IPS DF 6.9 (cell line): ENCODE measurements at regions not wholly inside any gene's neighbourhood (a gene's known extent, or its start where the extent isn't known, plus 50 kb on each side); places are given as distances from the start of the nearest gene placed in this dataset.

ENCODE experiments used
- DNase-seq: peaks from one replicate; pipeline ENCODE4 v3.0.0-alpha.2; 2013; ENCODE audit warnings: low read depth, low spot score
- H3K27ac ChIP-seq: one replicate; pipeline ENCODE4 v1.5.1; 2013; ENCODE audit warnings: low read length, control low read depth
- H3K27me3 ChIP-seq: 2 replicates; pipeline ENCODE4 v1.6.1; 2013; ENCODE audit warnings: mild to moderate bottlenecking, low read length; ENCODE audit not compliant: control insufficient read depth, insufficient read depth
- H3K36me3 ChIP-seq: 2 replicates; pipeline ENCODE4 v1.6.1; 2013; ENCODE audit warnings: low read length; ENCODE audit not compliant: control insufficient read depth, insufficient read depth
- H3K4me1 ChIP-seq: 2 replicates; pipeline ENCODE4 v1.6.1; 2013; ENCODE audit warnings: low read length; ENCODE audit not compliant: control insufficient read depth, insufficient read depth
- H3K4me3 ChIP-seq: 2 replicates; pipeline ENCODE4 v1.5.1; 2013; ENCODE audit warnings: mild to moderate bottlenecking, low read length
- H3K9me3 ChIP-seq: 2 replicates; pipeline ENCODE4 v1.6.1; 2013; ENCODE audit warnings: low read length, inconsistent platforms; ENCODE audit not compliant: control insufficient read depth, insufficient read depth
- WGBS: extraction: QIAGEN DNeasy Blood & Tissue Kit; methylation state at CpG from one replicate; pipeline ENCODE4 v1.1.7; 2013; ENCODE audit warnings: mixed read lengths, missing lambda C conversion rate; ENCODE audit not compliant: insufficient read length, insufficient coverage; 5-methylcytosine and 5-hydroxymethylcytosine counted together

- no peak overlapping the region for H3K4me3 ChIP-seq
- H3K27ac ChIP-seq = no peak overlapping the region
- H3K4me1 ChIP-seq = no peaks in the 10 kb centered on the region
- H3K9me3 ChIP-seq = no peaks in the 10 kb centered on the region
- H3K36me3 ChIP-seq = no peaks in the 10 kb centered on the region
- H3K27me3 ChIP-seq = no peaks in the 10 kb centered on the region
- no peak for DNase-seq
- no CpG with 5 or more reads among the region's 6 CpGs for WGBS
Observed at GRCh38 chr1:229073251-229073650, 197.7 kb upstream of the RAB4A start.

GRCh38 chr1:229075217-229075616 lies 195.7 kb upstream of the RAB4A start:
- DNase-seq = no peak
- WGBS = no CpG with 5 or more reads among the region's 2 CpGs
- Histone ChIP-seq H3K4me3 (no peak overlapping the region), H3K36me3 (no peaks in the 10 kb centered on the region), H3K4me1 (no peaks in the 10 kb centered on the region), H3K27ac (no peak overlapping the region), H3K9me3 (no peaks in the 10 kb centered on the region), H3K27me3 (no peaks in the 10 kb centered on the region)

- WGBS = no CpG with 5 or more reads among the region's 4 CpGs
- no peak for DNase-seq
- H3K9me3 ChIP-seq = no peaks in the 10 kb centered on the region
- no peaks in the 10 kb centered on the region for H3K27me3 ChIP-seq
- no peaks in the 10 kb centered on the region for H3K4me1 ChIP-seq
- H3K36me3 ChIP-seq = no peaks in the 10 kb centered on the region
- H3K4me3 ChIP-seq = no peak overlapping the region
- no peak overlapping the region for H3K27ac ChIP-seq
Observed at GRCh38 chr1:229075716-229076115, 195.2 kb upstream of the RAB4A start.

GRCh38 chr1:229076195-229076594 lies 194.7 kb upstream of the RAB4A start:
- no peak overlapping the region for H3K27ac ChIP-seq
- no peaks in the 10 kb centered on the region for H3K4me1 ChIP-seq
- WGBS = no CpG with 5 or more reads among the region's 4 CpGs
- no peak overlapping the region for H3K4me3 ChIP-seq
- H3K9me3 ChIP-seq = no peaks in the 10 kb centered on the region
- no peaks in the 10 kb centered on the region for H3K36me3 ChIP-seq
- DNase-seq = no peak
- H3K27me3 ChIP-seq = no peaks in the 10 kb centered on the region

GRCh38 chr1:229079016-229079595 lies 191.8 kb upstream of the RAB4A start:
- WGBS = no CpG with 5 or more reads among the region's 2 CpGs
- no peaks in the 10 kb centered on the region; the same call in 1 of the 2 replicates for H3K9me3 ChIP-seq
- no peaks in the 10 kb centered on the region for H3K4me1 ChIP-seq

DNA sequence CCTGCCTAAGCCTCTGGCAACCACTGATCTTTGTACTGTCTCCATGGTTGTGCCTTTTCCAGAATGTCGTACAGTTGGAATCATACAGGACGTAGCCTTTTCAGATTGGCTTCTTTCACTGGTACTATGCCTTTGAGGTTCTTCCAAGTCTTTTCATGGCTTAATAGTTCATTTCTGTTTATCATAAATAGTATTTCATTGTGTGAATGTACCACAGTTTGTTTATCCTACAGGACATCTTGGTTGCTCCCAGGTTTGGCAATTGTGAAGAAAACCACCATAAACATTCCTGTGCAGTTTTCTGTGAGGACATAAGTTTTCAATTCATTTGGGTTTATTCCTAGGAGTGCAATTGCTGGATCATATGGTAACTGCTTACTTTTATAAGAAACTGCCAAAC lies 190.6 kb upstream of the RAB4A start:
- Histone ChIP-seq H3K36me3 (no peaks in the 10 kb centered on the region), H3K4me3 (no peak overlapping the region), H3K27me3 (no peaks in the 10 kb centered on the region), H3K27ac (no peak overlapping the region), H3K4me1 (no peaks in the 10 kb centered on the region), H3K9me3 (no peaks in the 10 kb centered on the region; the same call in 1 of the 2 replicates)
- WGBS = no CpG with 5 or more reads among the region's 2 CpGs
- DNase-seq = no peak

More at GRCh38 chr1:229079016-229079595, 191.8 kb upstream of the RAB4A start:
- no peak overlapping the region for H3K4me3 ChIP-seq
- H3K27ac ChIP-seq = no peak overlapping the region
- DNase-seq = no peak
- H3K36me3 ChIP-seq = no peaks in the 10 kb centered on the region
- H3K27me3 ChIP-seq = no peaks in the 10 kb centered on the region

DNA sequence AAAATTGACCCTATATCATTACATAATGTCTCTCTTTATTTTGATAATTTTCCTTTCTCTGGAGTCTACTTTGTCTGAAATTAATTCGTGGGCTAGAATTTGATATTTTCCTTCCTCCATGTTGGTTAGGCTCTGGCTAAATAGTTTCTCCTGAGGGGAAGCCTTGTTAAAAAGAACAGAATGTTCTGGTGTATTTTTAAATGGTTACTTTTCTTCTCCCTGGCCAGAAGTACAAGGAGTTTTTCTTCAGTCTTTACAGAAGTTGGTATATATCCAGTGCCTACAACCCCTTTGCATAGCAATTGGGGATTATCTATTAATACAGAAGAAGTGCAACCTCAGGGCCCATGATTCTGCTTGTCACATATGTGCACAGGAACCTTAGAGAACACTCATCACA lies 185.6 kb upstream of the RAB4A start:
- Histone ChIP-seq H3K27ac (no peak overlapping the region), H3K9me3 (no peaks in the 10 kb centered on the region; the same call in 1 of the 2 replicates), H3K4me3 (no peak overlapping the region), H3K4me1 (no peaks in the 10 kb centered on the region), H3K36me3 (no peaks in the 10 kb centered on the region), H3K27me3 (no peaks in the 10 kb centered on the region)
- no peak for DNase-seq
- WGBS = no CpG with 5 or more reads among the region's 1 CpG

DNA sequence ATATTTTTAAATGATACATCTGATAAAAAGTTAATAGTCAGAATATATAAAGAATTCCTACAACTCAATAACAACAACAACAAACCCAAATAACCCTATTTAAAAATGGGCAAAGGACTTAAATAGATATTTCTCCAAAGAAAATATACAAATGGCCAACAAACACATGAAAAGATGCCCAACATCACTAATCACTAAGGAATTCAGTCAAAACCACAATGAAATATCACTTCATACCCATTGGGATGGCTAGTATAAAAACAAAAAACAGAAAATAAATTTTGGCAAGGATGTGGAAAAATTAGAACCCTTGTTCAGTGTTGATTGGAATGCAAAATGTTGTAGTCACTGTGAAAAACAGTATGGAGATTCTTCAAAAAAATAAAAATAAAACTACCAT lies 184.8 kb upstream of the RAB4A start:
- H3K4me3 ChIP-seq = no peak overlapping the region
- no peaks in the 10 kb centered on the region for H3K4me1 ChIP-seq
- H3K36me3 ChIP-seq = no peaks in the 10 kb centered on the region
- DNase-seq = no peak
- no peak overlapping the region for H3K27ac ChIP-seq
- no peaks in the 10 kb centered on the region; the same call in 1 of the 2 replicates for H3K9me3 ChIP-seq
- H3K27me3 ChIP-seq = no peaks in the 10 kb centered on the region

- H3K4me1 ChIP-seq = 0 out of 2 replicates have a peak, but pooled peaks cover under 1% of the 10 kb centered on the region
- H3K27me3 ChIP-seq = no peaks in the 10 kb centered on the region
- no peaks in the 10 kb centered on the region; the same call in 1 of the 2 replicates for H3K9me3 ChIP-seq
- H3K4me3 ChIP-seq = no peak overlapping the region
- no peaks in the 10 kb centered on the region for H3K36me3 ChIP-seq
- DNase-seq = no peak
- no CpG with 5 or more reads among the region's 1 CpG for WGBS
- H3K27ac ChIP-seq = no peak overlapping the region
Observed at GRCh38 chr1:229086686-229087085, 184.2 kb upstream of the RAB4A start.

DNA sequence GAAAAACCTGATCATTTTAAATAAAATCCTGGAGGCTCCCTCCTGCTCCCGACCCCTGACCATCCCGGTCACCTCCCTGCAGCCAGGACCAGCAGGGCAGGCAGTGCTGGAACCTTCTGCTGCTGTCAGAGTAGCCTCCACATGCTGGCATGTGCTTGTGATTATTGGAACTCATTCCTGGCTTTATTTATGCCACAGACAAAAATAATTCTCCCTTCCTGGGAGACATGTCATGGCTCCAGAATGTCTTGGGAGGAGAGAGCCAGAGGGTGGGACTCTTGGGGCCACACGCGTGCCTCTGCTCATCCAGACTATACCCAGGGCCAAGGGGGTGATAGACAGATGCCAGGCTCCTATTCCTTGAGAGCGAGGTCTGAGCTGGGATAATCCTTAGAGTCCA lies 183.6 kb upstream of the RAB4A start:
- WGBS = no CpG with 5 or more reads among the region's 5 CpGs
- no peaks in the 10 kb centered on the region for H3K27me3 ChIP-seq

GRCh38 chr1:229087906-229088305 lies 183.0 kb upstream of the RAB4A start:
- H3K9me3 ChIP-seq = no peaks in the 10 kb centered on the region

More for the DNA sequence above, 183.6 kb upstream of the RAB4A start:
- 0 out of 2 replicates have a peak, but pooled peaks cover 2% of the 10 kb centered on the region for H3K4me1 ChIP-seq
- H3K36me3 ChIP-seq = no peaks in the 10 kb centered on the region
- H3K27ac ChIP-seq = no peak overlapping the region
- H3K4me3 ChIP-seq = no peak overlapping the region
- no peak for DNase-seq
- no peaks in the 10 kb centered on the region for H3K9me3 ChIP-seq

More at GRCh38 chr1:229087906-229088305, 183.0 kb upstream of the RAB4A start:
- Histone ChIP-seq H3K4me3 (no peak overlapping the region), H3K27ac (no peak overlapping the region), H3K36me3 (no peaks in the 10 kb centered on the region), H3K4me1 (peaks cover 4% of the 10 kb centered on the region), H3K27me3 (no peaks in the 10 kb centered on the region)
- DNase-seq = no peak
- no CpG with 5 or more reads among the region's 14 CpGs for WGBS
